Testis (tissue), 2 donors: ENCODE measurements at regions not wholly inside any gene's neighbourhood (a gene's known extent, or its start where the extent isn't known, plus 50 kb on each side); places are given as distances from the start of the nearest gene placed in this dataset.

Source experiments
- POLR2A ChIP-seq: fragments of 450-650 bp; IDR thresholded peaks from one replicate; pipeline ENCODE4 v1.6.1; 2017; ENCODE audit warnings: antibody characterized with exemption, mild to moderate bottlenecking, moderate library complexity
- TF ChIP-seq, protein P1 (sequence below), 3 experiments: fragments of 450-650 bp in 2 of 3; fragments of 200-600 bp in 1 of 3; sonication (generic) in 1 of 3; IDR thresholded peaks; one replicate each; pipeline ENCODE4 v1.5.1; 2016 to 2019; ENCODE audit warnings: antibody characterized with exemption in 3 of 3, mild to moderate bottlenecking in 2 of 3, moderate library complexity in 1 of 3

- no peak for TF ChIP-seq POLR2A
- TF ChIP-seq, protein P1, sequence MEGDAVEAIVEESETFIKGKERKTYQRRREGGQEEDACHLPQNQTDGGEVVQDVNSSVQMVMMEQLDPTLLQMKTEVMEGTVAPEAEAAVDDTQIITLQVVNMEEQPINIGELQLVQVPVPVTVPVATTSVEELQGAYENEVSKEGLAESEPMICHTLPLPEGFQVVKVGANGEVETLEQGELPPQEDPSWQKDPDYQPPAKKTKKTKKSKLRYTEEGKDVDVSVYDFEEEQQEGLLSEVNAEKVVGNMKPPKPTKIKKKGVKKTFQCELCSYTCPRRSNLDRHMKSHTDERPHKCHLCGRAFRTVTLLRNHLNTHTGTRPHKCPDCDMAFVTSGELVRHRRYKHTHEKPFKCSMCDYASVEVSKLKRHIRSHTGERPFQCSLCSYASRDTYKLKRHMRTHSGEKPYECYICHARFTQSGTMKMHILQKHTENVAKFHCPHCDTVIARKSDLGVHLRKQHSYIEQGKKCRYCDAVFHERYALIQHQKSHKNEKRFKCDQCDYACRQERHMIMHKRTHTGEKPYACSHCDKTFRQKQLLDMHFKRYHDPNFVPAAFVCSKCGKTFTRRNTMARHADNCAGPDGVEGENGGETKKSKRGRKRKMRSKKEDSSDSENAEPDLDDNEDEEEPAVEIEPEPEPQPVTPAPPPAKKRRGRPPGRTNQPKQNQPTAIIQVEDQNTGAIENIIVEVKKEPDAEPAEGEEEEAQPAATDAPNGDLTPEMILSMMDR (IDR thresholded peaks at IDR 0.05), result no peak
Measured at GRCh38 chr4:126238013-126238412, 923.3 kb downstream of the FAT4 start.
